ENCODE measurements at regions not wholly inside any gene's neighbourhood (a gene's known extent, or its start where the extent isn't known, plus 50 kb on each side); places are given as distances from the start of the nearest gene placed in this dataset.

GRCh38 chr22:46035742-46036557 is 59.0 kb upstream of the WNT7B start:
- Histone ChIP-seq H3K36me3 (no peaks in the 10 kb centered on the region), H3K27ac (no peak overlapping the region), H3K4me3 (peak overlapping the region; percentile 87), H3F3A (ENCODE audit: low read depth) (peaks cover 9% of the 10 kb centered on the region), H3K9me3 (ENCODE audit: low read depth) (no peaks in the 10 kb centered on the region), H3K4me2 (peak overlapping the region; percentile 97), H3K4me1 (peaks cover 13% of the 10 kb centered on the region), H3K9ac (peak overlapping the region; percentile 45), H2AFZ (replicated peaks) (peak overlapping the region; percentile 85), H3K27me3 (peaks cover 3% of the 10 kb centered on the region), H4K20me1 (ENCODE audit: low read depth) (no peaks in the 10 kb centered on the region), H3K79me2 (ENCODE audit: low read depth) (no peaks in the 10 kb centered on the region)
- no peak for TF ChIP-seq EZH2phosphoT487 (IDR thresholded peaks at IDR 0.05)
- TF ChIP-seq CTCF (IDR thresholded peaks at IDR 0.05) = no peak
- peak; percentile 38 for TF ChIP-seq EZH2 (IDR thresholded peaks at IDR 0.05)
- H3K27ac Mint-ChIP-seq = no peak overlapping the region
- peak; percentile 100 for DNase-seq (ENCODE audit: low spot score)
- H3K9me3 Mint-ChIP-seq = no peaks in the 10 kb centered on the region
- H3K36me3 Mint-ChIP-seq = no peaks in the 10 kb centered on the region
- H3K4me3 Mint-ChIP-seq = peak overlapping the region; percentile 86
- peaks cover 2% of the 10 kb centered on the region for H3K27me3 Mint-ChIP-seq (ENCODE audit: insufficient read depth, low read depth)
- peaks cover 18% of the 10 kb centered on the region for H3K4me1 Mint-ChIP-seq

- peak overlapping the region; percentile 86 for H3K4me3 Mint-ChIP-seq
- peak overlapping the region; percentile 85 for H2AFZ ChIP-seq (replicated peaks)
- H3K4me2 ChIP-seq = peak overlapping the region; percentile 97
- peaks cover 13% of the 10 kb centered on the region for H3K4me1 ChIP-seq
- no peak for TF ChIP-seq EZH2 (IDR thresholded peaks at IDR 0.05)
- TF ChIP-seq CTCF (IDR thresholded peaks at IDR 0.05) = peak; percentile 32
- no peak for TF ChIP-seq EZH2phosphoT487 (IDR thresholded peaks at IDR 0.05)
- H3K4me1 Mint-ChIP-seq = peaks cover 18% of the 10 kb centered on the region
- H3F3A ChIP-seq (ENCODE audit: low read depth) = peaks cover 9% of the 10 kb centered on the region
- peaks cover 7% of the 10 kb centered on the region for H3K27me3 ChIP-seq
- H3K36me3 Mint-ChIP-seq = no peaks in the 10 kb centered on the region
- H3K27me3 Mint-ChIP-seq (ENCODE audit: insufficient read depth, low read depth) = peaks cover 6% of the 10 kb centered on the region
- H4K20me1 ChIP-seq (ENCODE audit: low read depth) = no peaks in the 10 kb centered on the region
- H3K9me3 ChIP-seq (ENCODE audit: low read depth) = no peaks in the 10 kb centered on the region
- no peaks in the 10 kb centered on the region for H3K36me3 ChIP-seq
- DNase-seq (ENCODE audit: low spot score) = peak; percentile 61
- no peaks in the 10 kb centered on the region for H3K79me2 ChIP-seq (ENCODE audit: low read depth)
- no peak overlapping the region for H3K27ac Mint-ChIP-seq
- peak overlapping the region; percentile 87 for H3K4me3 ChIP-seq
- H3K9ac ChIP-seq = peak overlapping the region; percentile 45
- H3K27ac ChIP-seq = no peak overlapping the region
- H3K9me3 Mint-ChIP-seq = no peaks in the 10 kb centered on the region
These were observed 59.8 kb upstream of the WNT7B start for GRCh38 chr22:46036558-46037408.

GRCh38 chr22:46038174-46038487 is 61.2 kb upstream of the WNT7B start:
- TF ChIP-seq EZH2 (IDR thresholded peaks at IDR 0.05) (no peak), EZH2phosphoT487 (IDR thresholded peaks at IDR 0.05) (no peak), CTCF (IDR thresholded peaks at IDR 0.05) (no peak)
- Mint-ChIP-seq H3K36me3 (no peaks in the 10 kb centered on the region), H3K27ac (no peak overlapping the region), H3K27me3 (ENCODE audit: insufficient read depth, low read depth) (peaks cover 12% of the 10 kb centered on the region), H3K9me3 (no peaks in the 10 kb centered on the region), H3K4me1 (peaks cover 18% of the 10 kb centered on the region), H3K4me3 (no peak overlapping the region)
- Histone ChIP-seq H3K4me3 (no peak overlapping the region), H3K27ac (no peak overlapping the region), H2AFZ (replicated peaks) (no peak overlapping the region), H3K79me2 (ENCODE audit: low read depth) (no peaks in the 10 kb centered on the region), H3K27me3 (peaks cover 18% of the 10 kb centered on the region), H3K4me1 (peaks cover 13% of the 10 kb centered on the region), H4K20me1 (ENCODE audit: low read depth) (no peaks in the 10 kb centered on the region), H3K36me3 (no peaks in the 10 kb centered on the region), H3K9me3 (ENCODE audit: low read depth) (no peaks in the 10 kb centered on the region), H3K9ac (no peak overlapping the region), H3K4me2 (no peak overlapping the region), H3F3A (ENCODE audit: low read depth) (peaks cover 9% of the 10 kb centered on the region)
- DNase-seq (ENCODE audit: low spot score) = no peak
